HG03342 (cell line): ENCODE measurements at regions not wholly inside any gene's neighbourhood (a gene's known extent, or its start where the extent isn't known, plus 50 kb on each side); places are given as distances from the start of the nearest gene placed in this dataset.

Source experiments
- ATAC-seq: cut with Tn5 transposase; IDR thresholded peaks from one replicate; pipeline ENCODE4 v1.9.1; 2021; ENCODE audit warnings: mild to moderate bottlenecking, moderate library complexity; ENCODE audit not compliant: unreplicated experiment

GRCh38 chr13:47523771-47524170 lies 477.3 kb downstream of the SUCLA2 start:
- no peak for ATAC-seq

GRCh38 chr13:47521890-47522487 lies 479.1 kb downstream of the SUCLA2 start:
- no peak for ATAC-seq

- no peak for ATAC-seq
These were observed 481.4 kb downstream of the SUCLA2 start for GRCh38 chr13:47519626-47520025.

GRCh38 chr13:47518530-47518929 lies 482.5 kb downstream of the SUCLA2 start:
- no peak for ATAC-seq

- ATAC-seq, result no peak
These were observed 489.4 kb downstream of the SUCLA2 start for GRCh38 chr13:47511647-47512046.

GRCh38 chr13:47508527-47509228 lies 492.4 kb downstream of the SUCLA2 start:
- no peak for ATAC-seq

- ATAC-seq, result no peak
These were observed 497.6 kb downstream of the SUCLA2 start for GRCh38 chr13:47503475-47503874.

GRCh38 chr13:47502166-47502565 lies 498.9 kb downstream of the SUCLA2 start:
- ATAC-seq, result no peak

- no peak for ATAC-seq
These were observed 501.5 kb downstream of the SUCLA2 start for GRCh38 chr13:47499358-47500150.

GRCh38 chr13:47484548-47484947 lies 516.5 kb downstream of the SUCLA2 start:
- ATAC-seq, result no peak

GRCh38 chr13:47481536-47481935 lies 519.5 kb downstream of the SUCLA2 start:
- no peak for ATAC-seq

GRCh38 chr13:47480951-47481350 lies 520.1 kb downstream of the SUCLA2 start:
- no peak for ATAC-seq

GRCh38 chr13:47480121-47480520 lies 521.0 kb downstream of the SUCLA2 start:
- no peak for ATAC-seq

- no peak for ATAC-seq
These were observed 522.1 kb downstream of the SUCLA2 start for GRCh38 chr13:47478985-47479384.

GRCh38 chr13:47475441-47475948 lies 525.6 kb downstream of the SUCLA2 start:
- ATAC-seq, result no peak

GRCh38 chr13:47474839-47475238 lies 526.2 kb downstream of the SUCLA2 start:
- no peak for ATAC-seq

GRCh38 chr13:47474326-47474725 lies 526.7 kb downstream of the SUCLA2 start:
- no peak for ATAC-seq

GRCh38 chr13:47472516-47472915 lies 528.6 kb downstream of the SUCLA2 start:
- no peak for ATAC-seq

- no peak for ATAC-seq
These were observed 537.3 kb downstream of the SUCLA2 start for GRCh38 chr13:47463726-47464125.

GRCh38 chr13:47463002-47463401 lies 538.1 kb downstream of the SUCLA2 start:
- ATAC-seq, result no peak

GRCh38 chr13:47461816-47462215 lies 539.3 kb downstream of the SUCLA2 start:
- ATAC-seq, result no peak

GRCh38 chr13:47459512-47459911 lies 541.6 kb downstream of the SUCLA2 start:
- no peak for ATAC-seq
